GM12878 (cell line): ENCODE measurements at regions not wholly inside any gene's neighbourhood (a gene's known extent, or its start where the extent isn't known, plus 50 kb on each side); places are given as distances from the start of the nearest gene placed in this dataset.

Experiments used
- CTCF ChIP-seq, 3 experiments: IDR thresholded peaks in 2 of 3; conservative IDR thresholded peaks in 1 of 3; 2 replicates each; pipeline ENCODE4 v1.5.1; 2011; ENCODE audit warnings: low read depth in 3 of 3, low read length in 3 of 3, mild to moderate bottlenecking in 3 of 3, control low read depth in 2 of 3, moderate library complexity in 2 of 3, inconsistent platforms in 1 of 3, mixed read lengths in 1 of 3; ENCODE audit not compliant: control insufficient read depth in 2 of 3, insufficient read depth in 1 of 3; ENCODE audit errors: extremely low read depth in 1 of 3
- EGR1 ChIP-seq, 2 experiments: IDR thresholded peaks; 1 replicate in 1 of 2; 2 replicates in 1 of 2; pipeline ENCODE4 v1.6.1; 2011 to 2012; ENCODE audit warnings: low read depth in 2 of 2, low read length in 2 of 2, borderline replicate concordance in 1 of 2, mild to moderate bottlenecking in 1 of 2, moderate library complexity in 1 of 2
- REST ChIP-seq: IDR thresholded peaks from 2 replicates; pipeline ENCODE4 v1.6.1; 2012; ENCODE audit warnings: mild to moderate bottlenecking, low read depth, low read length

- TF ChIP-seq CTCF (IDR thresholded peaks at IDR 0.05 in 2 of 3, conservative IDR thresholded peaks at IDR 0.05 in 1 of 3; ENCODE audit: control insufficient read depth in 2 of 3, extremely low read depth in 1 of 3, insufficient read depth in 1 of 3, low read depth in 3 of 3, low read length in 3 of 3) (peak; percentile 23 to 36 (median 30); a peak in 3 of 6 replicates), EGR1 (IDR thresholded peaks at IDR 0.05; ENCODE audit: borderline replicate concordance in 1 of 2, low read depth in 2 of 2, low read length in 2 of 2) (no peak), REST (no peak)
Measured at GRCh38 chr6:144778773-144779492, 493.8 kb downstream of the UTRN start.
